Peyer's patch (tissue), 4 donors: ENCODE measurements at regions not wholly inside any gene's neighbourhood (a gene's known extent, or its start where the extent isn't known, plus 50 kb on each side); places are given as distances from the start of the nearest gene placed in this dataset.

Experiments
- DNase-seq, 3 donors: peaks; one replicate each; pipeline ENCODE4 v3.0.0-alpha.2; 2017 to 2019
- H3K27ac ChIP-seq, 4 donors: fragments of 200-600 bp; sonication (generic); one replicate each; pipeline ENCODE4 v1.5.1; 2016 to 2019
- H3K27me3 ChIP-seq, 2 donors: fragments of 200-600 bp; sonication (generic); one replicate each; pipeline ENCODE4 v1.5.1; 2019
- H3K36me3 ChIP-seq, 3 donors: fragments of 200-600 bp; sonication (generic); one replicate each; pipeline ENCODE4 v1.5.1; 2016 to 2019
- H3K4me1 ChIP-seq, 4 donors: fragments of 200-600 bp; sonication (generic); one replicate each; pipeline ENCODE4 v1.5.1; 2016 to 2019
- H3K4me3 ChIP-seq, 4 donors: fragments of 200-600 bp; sonication (generic); 1 replicate in 3 of 4; 2 replicates in 1 of 4; pipeline ENCODE4 v1.5.1; 2016 to 2019; ENCODE audit warnings: mild to moderate bottlenecking in 1 of 4
- H3K9me3 ChIP-seq, 4 donors: fragments of 200-600 bp; sonication (generic); one replicate each; pipeline ENCODE4 v1.5.1; 2016 to 2019; ENCODE audit warnings: mild to moderate bottlenecking in 1 of 4
- POLR2A ChIP-seq, 2 donors: fragments of 450-650 bp; IDR thresholded peaks; one replicate each; pipeline ENCODE4 v1.5.1; 2017; ENCODE audit warnings: antibody characterized with exemption in 2 of 2, mild to moderate bottlenecking in 2 of 2, moderate library complexity in 2 of 2
- TF ChIP-seq, protein P1 (sequence below), 6 experiments: fragments of 450-650 bp in 4 of 6; fragments of 200-600 bp in 2 of 6; sonication (generic) in 1 of 6; IDR thresholded peaks; one replicate each; pipeline ENCODE4 v1.5.1; 2017 to 2019; ENCODE audit warnings: antibody characterized with exemption in 6 of 6, mild to moderate bottlenecking in 3 of 6, moderate library complexity in 1 of 6

DNA sequence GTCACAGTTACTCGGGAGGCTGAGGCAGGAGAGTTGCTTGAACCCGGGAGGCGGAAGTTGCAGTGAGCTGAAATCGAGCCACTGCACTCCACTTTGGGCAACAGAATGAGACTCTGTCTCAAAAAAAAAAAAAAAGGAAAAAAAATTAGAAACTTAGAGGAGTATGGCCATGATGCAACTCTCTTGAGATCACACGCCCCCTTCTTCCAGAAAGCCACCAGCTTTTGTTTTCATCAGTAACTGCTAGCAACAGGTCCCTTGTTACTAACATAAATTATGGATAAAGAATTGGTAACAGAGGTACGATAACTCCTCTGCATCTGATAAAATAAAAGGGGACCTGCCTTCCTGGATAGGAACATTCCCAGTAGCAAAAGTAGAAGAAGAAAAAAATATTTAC, 308.2 kb downstream of the CD83 start:
- no peaks in the 10 kb centered on the region for H3K27me3 ChIP-seq
- H3K36me3 ChIP-seq = no peaks in the 10 kb centered on the region
- no peaks in the 10 kb centered on the region for H3K9me3 ChIP-seq
- no peaks in the 10 kb centered on the region for H3K4me1 ChIP-seq
- DNase-seq = no peak
- no peak overlapping the region for H3K4me3 ChIP-seq
- TF ChIP-seq, protein P1, sequence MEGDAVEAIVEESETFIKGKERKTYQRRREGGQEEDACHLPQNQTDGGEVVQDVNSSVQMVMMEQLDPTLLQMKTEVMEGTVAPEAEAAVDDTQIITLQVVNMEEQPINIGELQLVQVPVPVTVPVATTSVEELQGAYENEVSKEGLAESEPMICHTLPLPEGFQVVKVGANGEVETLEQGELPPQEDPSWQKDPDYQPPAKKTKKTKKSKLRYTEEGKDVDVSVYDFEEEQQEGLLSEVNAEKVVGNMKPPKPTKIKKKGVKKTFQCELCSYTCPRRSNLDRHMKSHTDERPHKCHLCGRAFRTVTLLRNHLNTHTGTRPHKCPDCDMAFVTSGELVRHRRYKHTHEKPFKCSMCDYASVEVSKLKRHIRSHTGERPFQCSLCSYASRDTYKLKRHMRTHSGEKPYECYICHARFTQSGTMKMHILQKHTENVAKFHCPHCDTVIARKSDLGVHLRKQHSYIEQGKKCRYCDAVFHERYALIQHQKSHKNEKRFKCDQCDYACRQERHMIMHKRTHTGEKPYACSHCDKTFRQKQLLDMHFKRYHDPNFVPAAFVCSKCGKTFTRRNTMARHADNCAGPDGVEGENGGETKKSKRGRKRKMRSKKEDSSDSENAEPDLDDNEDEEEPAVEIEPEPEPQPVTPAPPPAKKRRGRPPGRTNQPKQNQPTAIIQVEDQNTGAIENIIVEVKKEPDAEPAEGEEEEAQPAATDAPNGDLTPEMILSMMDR (IDR thresholded peaks at IDR 0.05) = no peak
- TF ChIP-seq POLR2A (IDR thresholded peaks at IDR 0.05) = no peak
- no peak overlapping the region for H3K27ac ChIP-seq

- no peaks in the 10 kb centered on the region for H3K9me3 ChIP-seq
- no peaks in the 10 kb centered on the region for H3K4me1 ChIP-seq
- no peak overlapping the region for H3K4me3 ChIP-seq
- no peaks in the 10 kb centered on the region for H3K36me3 ChIP-seq
- DNase-seq = no peak
- TF ChIP-seq, protein P1 (IDR thresholded peaks at IDR 0.05) = no peak
- TF ChIP-seq POLR2A (IDR thresholded peaks at IDR 0.05) = no peak
- no peak overlapping the region for H3K27ac ChIP-seq
- H3K27me3 ChIP-seq = no peaks in the 10 kb centered on the region
Observed at GRCh38 chr6:14426281-14426680, 308.7 kb downstream of the CD83 start.

GRCh38 chr6:14428269-14428668, 310.7 kb downstream of the CD83 start:
- no peak overlapping the region for H3K4me3 ChIP-seq
- TF ChIP-seq, protein P1 (IDR thresholded peaks at IDR 0.05) = no peak
- no peak for TF ChIP-seq POLR2A (IDR thresholded peaks at IDR 0.05)

GRCh38 chr6:14429396-14429795, 311.8 kb downstream of the CD83 start:
- Histone ChIP-seq H3K9me3 (no peaks in the 10 kb centered on the region), H3K36me3 (no peaks in the 10 kb centered on the region), H3K27me3 (no peaks in the 10 kb centered on the region), H3K4me3 (no peak overlapping the region), H3K4me1 (no peaks in the 10 kb centered on the region), H3K27ac (no peak overlapping the region)
- TF ChIP-seq, protein P1 (IDR thresholded peaks at IDR 0.05) = no peak
- no peak for TF ChIP-seq POLR2A (IDR thresholded peaks at IDR 0.05)
- DNase-seq = no peak

More at GRCh38 chr6:14428269-14428668, 310.7 kb downstream of the CD83 start:
- Histone ChIP-seq H3K36me3 (no peaks in the 10 kb centered on the region), H3K27me3 (no peaks in the 10 kb centered on the region), H3K4me1 (no peaks in the 10 kb centered on the region), H3K27ac (no peak overlapping the region), H3K9me3 (no peaks in the 10 kb centered on the region)
- DNase-seq = no peak

DNA sequence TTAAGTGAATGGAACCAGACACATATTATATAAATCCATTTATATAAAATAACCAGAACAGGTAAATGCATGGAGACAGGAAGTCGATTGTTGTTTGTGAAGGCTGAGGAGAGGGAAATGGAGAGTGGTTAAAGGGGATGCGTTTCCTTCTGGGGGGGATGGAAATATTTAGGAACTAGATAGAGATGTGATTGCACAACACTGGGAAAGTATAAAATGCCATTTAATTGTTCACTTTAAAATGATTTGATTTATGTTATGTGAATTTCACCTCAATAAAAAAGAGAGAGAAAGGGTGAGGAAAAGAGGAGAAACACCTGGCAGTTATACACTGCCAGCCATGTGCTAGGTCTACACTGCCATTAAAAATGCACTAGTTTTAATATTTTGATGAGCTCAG, 312.6 kb downstream of the CD83 start:
- Histone ChIP-seq H3K27me3 (no peaks in the 10 kb centered on the region), H3K27ac (no peak overlapping the region), H3K4me3 (no peak overlapping the region), H3K36me3 (no peaks in the 10 kb centered on the region), H3K9me3 (no peaks in the 10 kb centered on the region), H3K4me1 (peaks cover 0 to 3% (median 0%) of the 10 kb centered on the region in 4 donors)
- no peak for DNase-seq
- TF ChIP-seq POLR2A (IDR thresholded peaks at IDR 0.05) = no peak
- TF ChIP-seq, protein P1 (IDR thresholded peaks at IDR 0.05) = no peak
